Ishikawa (cell line): ENCODE measurements at regions not wholly inside any gene's neighbourhood (a gene's known extent, or its start where the extent isn't known, plus 50 kb on each side); places are given as distances from the start of the nearest gene placed in this dataset.

Experiments used
- CEBPB ChIP-seq: IDR thresholded peaks from 2 replicates; pipeline ENCODE4 v1.6.1; 2012
- CREB1 ChIP-seq: IDR thresholded peaks from 2 replicates; pipeline ENCODE4 v1.6.1; 2012; ENCODE audit warnings: low read depth
- EGR1 ChIP-seq: IDR thresholded peaks from 2 replicates; pipeline ENCODE4 v1.6.1; 2012
- EP300 ChIP-seq: IDR thresholded peaks from 2 replicates; pipeline ENCODE4 v1.6.1; 2012; ENCODE audit warnings: borderline replicate concordance
- FOXM1 ChIP-seq: IDR thresholded peaks from 2 replicates; pipeline ENCODE4 v1.6.1; 2012; ENCODE audit warnings: low read depth, borderline replicate concordance
- NFIC ChIP-seq: IDR thresholded peaks from 2 replicates; pipeline ENCODE4 v1.6.1; 2012
- RAD21 ChIP-seq: IDR thresholded peaks from 2 replicates; pipeline ENCODE4 v1.6.1; 2012; ENCODE audit warnings: low read depth
- TAF1 ChIP-seq: IDR thresholded peaks from 2 replicates; pipeline ENCODE4 v1.6.1; 2012; ENCODE audit warnings: low read depth, mild to moderate bottlenecking
- TCF12 ChIP-seq: IDR thresholded peaks from 2 replicates; pipeline ENCODE4 v1.6.1; 2012; ENCODE audit warnings: low read depth
- TEAD4 ChIP-seq: IDR thresholded peaks from 2 replicates; pipeline ENCODE4 v1.6.1; 2012
- YY1 ChIP-seq: IDR thresholded peaks from 2 replicates; pipeline ENCODE4 v1.6.1; 2012; ENCODE audit warnings: low read depth
- ZBTB7A ChIP-seq: IDR thresholded peaks from 2 replicates; pipeline ENCODE4 v1.6.1; 2012; ENCODE audit warnings: low read depth
- TF ChIP-seq, protein P1 (sequence below): IDR thresholded peaks from 2 replicates; pipeline ENCODE4 v1.6.1; 2012; ENCODE audit warnings: low read depth, mild to moderate bottlenecking
- TF ChIP-seq, protein P2 (sequence below): IDR thresholded peaks from 2 replicates; pipeline ENCODE4 v1.6.1; 2012
- TF ChIP-seq, protein P3 (sequence below): IDR thresholded peaks from 2 replicates; pipeline ENCODE4 v1.6.1; 2012

DNA sequence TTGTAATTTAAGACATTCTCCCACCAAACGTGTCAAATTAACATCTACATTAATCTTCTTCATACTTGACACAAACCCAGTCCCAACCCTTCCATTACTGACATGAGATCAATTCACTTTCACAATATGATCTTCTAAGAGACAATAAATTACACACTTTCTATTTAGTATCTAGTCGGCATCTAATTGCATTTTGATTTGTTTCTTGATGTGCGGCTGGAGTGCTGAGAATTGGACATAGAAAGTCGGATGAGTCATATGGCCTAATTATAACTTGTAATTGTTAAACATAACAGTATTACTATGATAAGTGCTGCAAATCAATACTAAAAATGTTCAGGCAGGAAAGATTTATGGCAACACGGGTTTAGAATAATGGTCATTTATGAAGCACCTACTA is 78.4 kb upstream of the RORA start:
- TF ChIP-seq EGR1 (no peak), TCF12 (no peak), CREB1 (no peak), TEAD4 (no peak), YY1 (no peak), NFIC (no peak), EP300 (no peak), CEBPB (no peak), FOXM1 (no peak), ZBTB7A (no peak)
- TF ChIP-seq, protein P1, sequence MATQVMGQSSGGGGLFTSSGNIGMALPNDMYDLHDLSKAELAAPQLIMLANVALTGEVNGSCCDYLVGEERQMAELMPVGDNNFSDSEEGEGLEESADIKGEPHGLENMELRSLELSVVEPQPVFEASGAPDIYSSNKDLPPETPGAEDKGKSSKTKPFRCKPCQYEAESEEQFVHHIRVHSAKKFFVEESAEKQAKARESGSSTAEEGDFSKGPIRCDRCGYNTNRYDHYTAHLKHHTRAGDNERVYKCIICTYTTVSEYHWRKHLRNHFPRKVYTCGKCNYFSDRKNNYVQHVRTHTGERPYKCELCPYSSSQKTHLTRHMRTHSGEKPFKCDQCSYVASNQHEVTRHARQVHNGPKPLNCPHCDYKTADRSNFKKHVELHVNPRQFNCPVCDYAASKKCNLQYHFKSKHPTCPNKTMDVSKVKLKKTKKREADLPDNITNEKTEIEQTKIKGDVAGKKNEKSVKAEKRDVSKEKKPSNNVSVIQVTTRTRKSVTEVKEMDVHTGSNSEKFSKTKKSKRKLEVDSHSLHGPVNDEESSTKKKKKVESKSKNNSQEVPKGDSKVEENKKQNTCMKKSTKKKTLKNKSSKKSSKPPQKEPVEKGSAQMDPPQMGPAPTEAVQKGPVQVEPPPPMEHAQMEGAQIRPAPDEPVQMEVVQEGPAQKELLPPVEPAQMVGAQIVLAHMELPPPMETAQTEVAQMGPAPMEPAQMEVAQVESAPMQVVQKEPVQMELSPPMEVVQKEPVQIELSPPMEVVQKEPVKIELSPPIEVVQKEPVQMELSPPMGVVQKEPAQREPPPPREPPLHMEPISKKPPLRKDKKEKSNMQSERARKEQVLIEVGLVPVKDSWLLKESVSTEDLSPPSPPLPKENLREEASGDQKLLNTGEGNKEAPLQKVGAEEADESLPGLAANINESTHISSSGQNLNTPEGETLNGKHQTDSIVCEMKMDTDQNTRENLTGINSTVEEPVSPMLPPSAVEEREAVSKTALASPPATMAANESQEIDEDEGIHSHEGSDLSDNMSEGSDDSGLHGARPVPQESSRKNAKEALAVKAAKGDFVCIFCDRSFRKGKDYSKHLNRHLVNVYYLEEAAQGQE = no peak
- TF ChIP-seq, protein P2, sequence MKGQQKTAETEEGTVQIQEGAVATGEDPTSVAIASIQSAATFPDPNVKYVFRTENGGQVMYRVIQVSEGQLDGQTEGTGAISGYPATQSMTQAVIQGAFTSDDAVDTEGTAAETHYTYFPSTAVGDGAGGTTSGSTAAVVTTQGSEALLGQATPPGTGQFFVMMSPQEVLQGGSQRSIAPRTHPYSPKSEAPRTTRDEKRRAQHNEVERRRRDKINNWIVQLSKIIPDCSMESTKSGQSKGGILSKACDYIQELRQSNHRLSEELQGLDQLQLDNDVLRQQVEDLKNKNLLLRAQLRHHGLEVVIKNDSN = no peak
- TF ChIP-seq, protein P3, sequence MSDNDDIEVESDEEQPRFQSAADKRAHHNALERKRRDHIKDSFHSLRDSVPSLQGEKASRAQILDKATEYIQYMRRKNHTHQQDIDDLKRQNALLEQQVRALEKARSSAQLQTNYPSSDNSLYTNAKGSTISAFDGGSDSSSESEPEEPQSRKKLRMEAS = no peak

DNA sequence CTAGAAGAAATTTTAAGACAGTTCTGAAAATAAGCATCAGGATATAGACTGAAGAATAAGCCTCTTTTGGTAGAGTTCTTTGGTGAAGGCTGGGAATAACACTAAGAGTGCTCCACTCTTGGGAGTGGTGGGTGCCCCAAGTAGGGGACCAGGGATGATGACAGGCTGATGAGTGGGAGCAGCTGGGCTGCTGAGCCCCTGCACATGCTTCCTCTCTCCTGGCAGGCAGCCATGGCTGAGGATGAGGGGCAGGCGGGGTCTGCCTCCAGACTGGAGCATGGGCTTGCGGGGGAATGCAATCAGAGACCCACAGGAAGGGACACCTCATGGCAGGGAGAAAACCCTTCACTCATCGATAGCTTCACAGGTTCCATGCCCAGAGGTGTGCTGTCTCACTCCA is 72.6 kb upstream of the RORA start:
- TF ChIP-seq, protein P1 = no peak

DNA sequence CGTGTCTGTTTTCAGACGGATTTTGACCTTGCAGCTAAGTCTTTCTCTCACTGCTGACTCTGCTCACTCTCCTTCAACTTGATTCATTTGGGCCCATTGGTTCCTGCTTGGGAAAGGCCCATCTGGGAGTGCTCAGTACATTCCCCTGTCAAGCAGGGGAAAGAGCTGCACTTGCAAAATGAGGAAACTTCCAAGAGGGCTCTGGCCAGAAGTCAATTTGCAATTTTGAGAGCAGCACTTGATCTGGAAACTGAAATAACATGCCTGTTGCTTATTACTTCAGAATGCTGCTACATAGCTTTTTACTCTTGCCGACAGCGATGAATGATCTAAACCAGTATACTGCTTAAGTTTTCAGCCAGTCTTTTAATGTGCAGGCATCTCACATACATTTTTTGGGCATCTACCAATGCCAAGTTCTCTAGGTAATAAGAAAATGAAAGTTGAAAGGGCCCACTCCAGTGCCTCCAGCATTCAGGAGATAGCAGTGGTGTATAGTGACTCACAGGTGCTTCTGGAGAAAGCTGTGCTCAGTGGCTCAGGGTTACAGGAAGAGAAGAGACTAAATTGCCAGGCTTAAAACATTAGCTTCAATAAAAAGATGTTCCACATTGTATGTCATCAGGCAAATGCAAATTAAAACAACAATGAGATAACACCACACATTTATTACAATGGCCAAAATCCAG is 70.1 kb upstream of the RORA start:
- TF ChIP-seq ZBTB7A = no peak
- TF ChIP-seq, protein P2 = no peak
- no peak for TF ChIP-seq NFIC
- TF ChIP-seq EGR1 = no peak
- no peak for TF ChIP-seq FOXM1
- TF ChIP-seq TEAD4 = no peak
- TF ChIP-seq EP300 = no peak
- no peak for TF ChIP-seq YY1
- TF ChIP-seq, protein P3 = no peak
- no peak for TF ChIP-seq TAF1
- no peak for TF ChIP-seq CREB1
- TF ChIP-seq, protein P1 = no peak
- no peak for TF ChIP-seq RAD21
- TF ChIP-seq TCF12 = no peak
- TF ChIP-seq CEBPB = no peak

DNA sequence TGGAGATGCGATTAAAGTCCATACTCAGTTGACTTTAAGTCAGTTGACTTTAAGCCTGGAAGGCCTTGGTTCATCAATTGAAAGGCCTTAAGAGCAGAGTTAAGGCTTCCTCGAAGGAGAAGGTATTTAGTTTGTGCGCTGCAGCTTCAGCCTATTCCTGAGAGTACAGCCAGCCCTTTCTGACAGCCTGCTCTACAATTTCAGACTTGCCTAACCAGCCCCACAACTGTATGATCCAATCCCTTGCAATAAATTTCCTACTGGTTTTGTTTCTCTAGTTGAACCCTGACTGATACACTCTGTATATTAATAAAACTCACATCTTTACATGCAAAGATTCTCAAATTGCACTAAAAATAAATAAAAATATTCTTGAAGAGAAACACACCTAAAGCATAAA is 66.1 kb upstream of the RORA start:
- TF ChIP-seq TCF12 (no peak), EP300 (no peak), YY1 (no peak), FOXM1 (no peak), CREB1 (no peak), NFIC (no peak), ZBTB7A (no peak), CEBPB (no peak), EGR1 (no peak), TEAD4 (no peak), RAD21 (no peak), TAF1 (no peak)
- TF ChIP-seq, protein P2 = no peak
- TF ChIP-seq, protein P1 = no peak
- TF ChIP-seq, protein P3 = no peak
